Adrenal gland (tissue), 5 donors: ENCODE measurements at regions not wholly inside any gene's neighbourhood (a gene's known extent, or its start where the extent isn't known, plus 50 kb on each side); places are given as distances from the start of the nearest gene placed in this dataset.

Experiments
- CTCF ChIP-seq, 6 experiments: fragments of 450-650 bp in 4 of 6; fragments of 200-600 bp in 2 of 6; sonication (generic) in 1 of 6; IDR thresholded peaks; 1 replicate in 5 of 6; 2 replicates in 1 of 6; pipeline versions ENCODE4 v1.5.1 to v1.8.0; 2016 to 2021; ENCODE audit warnings: antibody characterized with exemption in 6 of 6, mild to moderate bottlenecking in 2 of 6, moderate library complexity in 1 of 6
- POLR2A ChIP-seq, 2 donors: fragments of 450-650 bp; IDR thresholded peaks; one replicate each; pipeline ENCODE4 v1.6.1; 2017; ENCODE audit warnings: antibody characterized with exemption in 2 of 2, mild to moderate bottlenecking in 2 of 2, moderate library complexity in 1 of 2
- donor health status: DM: no; HTN: no; CAD: no.

GRCh38 chr2:41958775-41959174 is 89.0 kb upstream of the PKDCC start:
- TF ChIP-seq POLR2A (IDR thresholded peaks at IDR 0.05) (no peak), CTCF (IDR thresholded peaks at IDR 0.05) (no peak)
